Peyer's patch (tissue), 4 donors: ENCODE measurements at regions not wholly inside any gene's neighbourhood (a gene's known extent, or its start where the extent isn't known, plus 50 kb on each side); places are given as distances from the start of the nearest gene placed in this dataset.

Experiments
- DNase-seq, 3 donors: peaks; one replicate each; pipeline ENCODE4 v3.0.0-alpha.2; 2017 to 2019
- H3K27ac ChIP-seq, 4 donors: fragments of 200-600 bp; sonication (generic); one replicate each; pipeline ENCODE4 v1.5.1; 2016 to 2019
- H3K27me3 ChIP-seq, 2 donors: fragments of 200-600 bp; sonication (generic); one replicate each; pipeline ENCODE4 v1.5.1; 2019
- H3K36me3 ChIP-seq, 3 donors: fragments of 200-600 bp; sonication (generic); one replicate each; pipeline ENCODE4 v1.5.1; 2016 to 2019
- H3K4me1 ChIP-seq, 4 donors: fragments of 200-600 bp; sonication (generic); one replicate each; pipeline ENCODE4 v1.5.1; 2016 to 2019
- H3K4me3 ChIP-seq, 4 donors: fragments of 200-600 bp; sonication (generic); 1 replicate in 3 of 4; 2 replicates in 1 of 4; pipeline ENCODE4 v1.5.1; 2016 to 2019; ENCODE audit warnings: mild to moderate bottlenecking in 1 of 4
- H3K9me3 ChIP-seq, 4 donors: fragments of 200-600 bp; sonication (generic); one replicate each; pipeline ENCODE4 v1.5.1; 2016 to 2019; ENCODE audit warnings: mild to moderate bottlenecking in 1 of 4
- POLR2A ChIP-seq, 2 donors: fragments of 450-650 bp; IDR thresholded peaks; one replicate each; pipeline ENCODE4 v1.5.1; 2017; ENCODE audit warnings: antibody characterized with exemption in 2 of 2, mild to moderate bottlenecking in 2 of 2, moderate library complexity in 2 of 2
- TF ChIP-seq, protein P1 (sequence below), 6 experiments: fragments of 450-650 bp in 4 of 6; fragments of 200-600 bp in 2 of 6; sonication (generic) in 1 of 6; IDR thresholded peaks; one replicate each; pipeline ENCODE4 v1.5.1; 2017 to 2019; ENCODE audit warnings: antibody characterized with exemption in 6 of 6, mild to moderate bottlenecking in 3 of 6, moderate library complexity in 1 of 6

DNA sequence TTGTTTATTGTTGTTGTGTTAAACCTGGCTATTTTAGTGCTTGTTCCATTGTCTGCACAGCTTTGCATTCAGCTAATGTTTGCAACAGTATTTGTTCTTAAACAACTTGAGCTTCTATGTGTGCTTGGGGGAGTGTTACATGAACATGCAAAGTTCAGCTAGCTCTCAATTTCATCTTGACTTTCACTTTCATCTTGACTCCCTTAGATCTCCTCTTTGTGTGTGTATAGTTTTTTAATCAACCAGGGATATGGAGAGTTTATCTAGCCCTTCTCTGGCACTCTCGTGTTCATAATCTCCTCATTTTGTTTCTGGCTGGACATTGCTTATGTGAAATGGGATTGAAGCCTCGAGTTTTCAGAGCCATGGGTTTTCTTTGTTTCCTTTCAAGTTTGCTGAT lies 212.4 kb upstream of the ZBTB20 start:
- Histone ChIP-seq H3K4me3 (no peak overlapping the region), H3K4me1 (no peaks in the 10 kb centered on the region), H3K36me3 (no peaks in the 10 kb centered on the region), H3K9me3 (no peaks in the 10 kb centered on the region), H3K27me3 (no peaks in the 10 kb centered on the region), H3K27ac (no peak overlapping the region)
- TF ChIP-seq, protein P1, sequence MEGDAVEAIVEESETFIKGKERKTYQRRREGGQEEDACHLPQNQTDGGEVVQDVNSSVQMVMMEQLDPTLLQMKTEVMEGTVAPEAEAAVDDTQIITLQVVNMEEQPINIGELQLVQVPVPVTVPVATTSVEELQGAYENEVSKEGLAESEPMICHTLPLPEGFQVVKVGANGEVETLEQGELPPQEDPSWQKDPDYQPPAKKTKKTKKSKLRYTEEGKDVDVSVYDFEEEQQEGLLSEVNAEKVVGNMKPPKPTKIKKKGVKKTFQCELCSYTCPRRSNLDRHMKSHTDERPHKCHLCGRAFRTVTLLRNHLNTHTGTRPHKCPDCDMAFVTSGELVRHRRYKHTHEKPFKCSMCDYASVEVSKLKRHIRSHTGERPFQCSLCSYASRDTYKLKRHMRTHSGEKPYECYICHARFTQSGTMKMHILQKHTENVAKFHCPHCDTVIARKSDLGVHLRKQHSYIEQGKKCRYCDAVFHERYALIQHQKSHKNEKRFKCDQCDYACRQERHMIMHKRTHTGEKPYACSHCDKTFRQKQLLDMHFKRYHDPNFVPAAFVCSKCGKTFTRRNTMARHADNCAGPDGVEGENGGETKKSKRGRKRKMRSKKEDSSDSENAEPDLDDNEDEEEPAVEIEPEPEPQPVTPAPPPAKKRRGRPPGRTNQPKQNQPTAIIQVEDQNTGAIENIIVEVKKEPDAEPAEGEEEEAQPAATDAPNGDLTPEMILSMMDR (IDR thresholded peaks at IDR 0.05), result no peak
- TF ChIP-seq POLR2A (IDR thresholded peaks at IDR 0.05), result no peak
- no peak for DNase-seq

DNA sequence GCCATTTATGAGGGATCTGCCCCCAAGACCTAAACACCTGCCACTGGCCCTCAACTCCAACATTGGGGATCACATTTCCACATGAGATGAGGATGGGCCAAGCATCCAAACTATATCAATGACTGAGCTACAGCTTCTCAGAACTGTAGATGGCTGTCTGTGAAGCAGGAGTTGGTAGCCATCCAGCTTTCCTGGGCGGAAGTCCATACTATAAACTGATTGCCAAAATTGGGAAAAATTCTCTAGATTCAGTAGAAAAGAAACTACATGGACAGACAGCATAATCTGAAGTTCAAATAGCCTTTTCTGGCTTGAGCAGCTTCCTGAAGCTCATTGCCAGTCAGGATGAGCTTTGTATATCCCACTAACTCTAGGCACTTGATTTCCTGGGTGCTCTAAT lies 214.7 kb upstream of the ZBTB20 start:
- H3K4me1 ChIP-seq, result no peaks in the 10 kb centered on the region
- no peak for DNase-seq
- H3K9me3 ChIP-seq, result no peaks in the 10 kb centered on the region
- TF ChIP-seq, protein P1 (IDR thresholded peaks at IDR 0.05), result no peak
- TF ChIP-seq POLR2A (IDR thresholded peaks at IDR 0.05), result no peak
- no peaks in the 10 kb centered on the region for H3K36me3 ChIP-seq
- H3K27ac ChIP-seq, result no peak overlapping the region
- no peaks in the 10 kb centered on the region for H3K27me3 ChIP-seq
- H3K4me3 ChIP-seq, result no peak overlapping the region

DNA sequence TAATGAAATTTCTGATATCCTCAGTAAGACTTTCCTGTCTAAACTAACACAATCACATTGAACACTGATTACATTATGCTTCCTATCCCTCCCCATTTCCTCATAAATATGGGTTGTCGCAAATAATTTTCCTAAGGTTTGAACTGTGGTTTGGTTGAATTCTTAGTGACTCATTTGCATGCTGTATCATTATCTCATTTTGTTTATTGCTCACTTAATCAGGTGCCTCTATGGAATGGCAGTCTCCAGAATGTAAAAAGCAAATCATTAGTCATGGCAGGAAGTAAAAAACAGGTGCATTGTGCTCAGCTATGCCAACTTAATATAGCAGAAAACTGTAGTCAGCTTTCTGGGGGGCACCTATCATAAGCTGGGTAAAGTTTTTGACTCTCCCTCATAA lies 216.0 kb upstream of the ZBTB20 start:
- no peak for TF ChIP-seq POLR2A (IDR thresholded peaks at IDR 0.05)
- TF ChIP-seq, protein P1 (IDR thresholded peaks at IDR 0.05), result no peak
- H3K4me3 ChIP-seq, result no peak overlapping the region
- H3K4me1 ChIP-seq, result no peaks in the 10 kb centered on the region
- H3K27ac ChIP-seq, result no peak overlapping the region
- DNase-seq, result no peak
- no peaks in the 10 kb centered on the region for H3K9me3 ChIP-seq
- H3K27me3 ChIP-seq, result no peaks in the 10 kb centered on the region
- no peaks in the 10 kb centered on the region for H3K36me3 ChIP-seq

DNA sequence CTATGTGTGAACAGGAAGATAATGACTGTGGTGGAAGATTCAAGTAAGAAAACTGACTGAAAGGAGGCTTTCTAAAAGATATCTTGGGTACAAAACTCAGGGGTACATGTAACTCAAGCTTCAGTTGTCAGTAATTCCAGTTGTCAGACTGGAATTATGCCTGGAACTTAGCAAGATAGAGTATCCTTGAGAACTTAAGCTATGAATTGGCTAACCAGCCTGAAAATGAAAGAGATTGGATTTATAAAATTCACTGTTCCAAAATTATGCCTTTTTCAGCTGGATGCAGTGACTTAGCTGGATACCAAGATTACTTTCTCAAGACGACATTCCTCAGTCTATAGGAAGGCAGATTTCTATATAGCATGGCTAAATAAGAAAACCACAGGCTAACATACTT lies 221.9 kb upstream of the ZBTB20 start:
- Histone ChIP-seq H3K36me3 (no peaks in the 10 kb centered on the region), H3K9me3 (no peaks in the 10 kb centered on the region), H3K4me1 (no peaks in the 10 kb centered on the region), H3K4me3 (no peak overlapping the region), H3K27ac (no peak overlapping the region), H3K27me3 (no peaks in the 10 kb centered on the region)
- TF ChIP-seq POLR2A (IDR thresholded peaks at IDR 0.05), result no peak
- TF ChIP-seq, protein P1 (IDR thresholded peaks at IDR 0.05), result no peak
- no peak for DNase-seq

DNA sequence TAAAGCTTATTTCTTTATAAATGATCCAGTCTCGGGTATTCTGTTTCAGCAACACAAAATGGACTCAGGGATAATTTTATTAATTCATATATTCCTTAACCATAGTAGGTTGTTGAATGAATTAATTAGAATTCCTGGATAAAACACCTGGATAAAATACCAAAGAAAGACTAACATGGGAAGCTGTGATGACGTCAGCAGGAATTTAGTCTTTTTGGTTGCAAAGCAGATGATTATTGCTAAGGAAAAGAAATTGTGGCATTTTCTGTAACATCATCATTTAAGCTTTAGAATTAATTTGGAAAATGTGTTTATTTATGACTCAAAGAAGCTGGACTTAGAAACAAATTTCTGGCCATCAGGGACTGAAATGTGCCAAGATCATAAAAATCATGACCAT lies 228.3 kb upstream of the ZBTB20 start:
- H3K27ac ChIP-seq, result no peak overlapping the region
- no peaks in the 10 kb centered on the region for H3K9me3 ChIP-seq
- no peak for TF ChIP-seq POLR2A (IDR thresholded peaks at IDR 0.05)
- TF ChIP-seq, protein P1 (IDR thresholded peaks at IDR 0.05), result no peak
- H3K36me3 ChIP-seq, result no peaks in the 10 kb centered on the region
- no peaks in the 10 kb centered on the region for H3K27me3 ChIP-seq
- DNase-seq, result no peak
- no peak overlapping the region for H3K4me3 ChIP-seq
- no peaks in the 10 kb centered on the region for H3K4me1 ChIP-seq

DNA sequence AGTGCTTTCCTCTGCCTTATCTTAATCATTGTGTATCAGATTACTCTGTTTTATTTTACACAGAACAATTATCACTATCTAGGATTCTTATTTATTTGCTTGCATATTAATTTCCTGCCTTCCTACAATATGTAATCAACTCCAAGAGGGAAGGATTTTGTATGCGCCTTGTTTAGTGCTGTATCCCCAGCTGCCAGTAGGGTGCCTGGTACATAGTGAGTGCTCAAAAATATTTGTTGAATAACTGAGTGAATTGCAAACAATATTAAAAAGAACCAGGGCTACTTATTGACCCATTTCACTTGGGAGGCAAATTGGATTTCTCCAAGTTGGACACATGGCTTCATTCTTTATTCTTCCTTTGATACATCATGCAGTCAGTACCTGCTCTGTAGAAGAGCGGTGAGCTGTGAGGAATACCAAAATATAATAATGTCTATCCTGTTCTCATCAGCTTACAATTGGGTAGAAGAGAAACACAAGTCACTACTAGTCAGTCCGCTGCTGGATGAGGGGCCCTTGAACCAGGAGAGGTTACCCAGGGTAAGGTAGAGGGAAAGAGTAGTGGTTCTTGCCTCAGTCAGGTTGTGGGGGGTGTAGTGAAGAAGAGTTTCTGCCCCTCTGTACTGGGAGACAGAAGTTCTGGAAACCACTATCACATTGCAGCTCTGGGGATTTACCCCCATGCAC lies 233.9 kb upstream of the ZBTB20 start:
- Histone ChIP-seq H3K9me3 (no peaks in the 10 kb centered on the region), H3K36me3 (no peaks in the 10 kb centered on the region), H3K4me1 (no peaks in the 10 kb centered on the region), H3K4me3 (no peak overlapping the region), H3K27ac (no peak overlapping the region), H3K27me3 (no peaks in the 10 kb centered on the region)
- TF ChIP-seq, protein P1 (IDR thresholded peaks at IDR 0.05), result no peak
- no peak for TF ChIP-seq POLR2A (IDR thresholded peaks at IDR 0.05)
- no peak for DNase-seq
